GM21528 (cell line): ENCODE measurements at regions not wholly inside any gene's neighbourhood (a gene's known extent, or its start where the extent isn't known, plus 50 kb on each side); places are given as distances from the start of the nearest gene placed in this dataset.

Experiments used
- ATAC-seq: cut with Tn5 transposase; IDR thresholded peaks from one replicate; pipeline ENCODE4 v1.9.1; 2021; ENCODE audit warnings: mild to moderate bottlenecking, moderate library complexity; ENCODE audit not compliant: unreplicated experiment, low FRiP score

GRCh38 chr3:43783987-43784639 lies 93.4 kb downstream of the ABHD5 start:
- ATAC-seq, result no peak

GRCh38 chr3:43784640-43785011 lies 93.9 kb downstream of the ABHD5 start:
- ATAC-seq, result no peak

GRCh38 chr3:43785551-43785950 lies 94.8 kb downstream of the ABHD5 start:
- no peak for ATAC-seq

GRCh38 chr3:43786102-43786501 lies 95.4 kb downstream of the ABHD5 start:
- no peak for ATAC-seq

GRCh38 chr3:43786526-43787305 lies 96.0 kb downstream of the ABHD5 start:
- no peak for ATAC-seq

GRCh38 chr3:43787330-43787729 lies 96.6 kb downstream of the ABHD5 start:
- no peak for ATAC-seq

GRCh38 chr3:43789028-43789427 lies 98.3 kb downstream of the ABHD5 start:
- no peak for ATAC-seq

GRCh38 chr3:43790060-43790459 lies 99.3 kb downstream of the ABHD5 start:
- no peak for ATAC-seq

GRCh38 chr3:43790476-43790875 lies 99.7 kb downstream of the ABHD5 start:
- no peak for ATAC-seq

GRCh38 chr3:43791246-43791645 lies 100.5 kb downstream of the ABHD5 start:
- ATAC-seq, result no peak

- ATAC-seq, result no peak
Measured at GRCh38 chr3:43792904-43793303, 102.2 kb downstream of the ABHD5 start.

- ATAC-seq, result no peak
Measured at GRCh38 chr3:43793648-43794372, 103.1 kb downstream of the ABHD5 start.

GRCh38 chr3:43794776-43795175 lies 104.0 kb downstream of the ABHD5 start:
- no peak for ATAC-seq

GRCh38 chr3:43795491-43795890 lies 104.8 kb downstream of the ABHD5 start:
- no peak for ATAC-seq

GRCh38 chr3:43796041-43796596 lies 105.4 kb downstream of the ABHD5 start:
- ATAC-seq, result no peak

- no peak for ATAC-seq
Measured at GRCh38 chr3:43797794-43798193, 107.1 kb downstream of the ABHD5 start.

GRCh38 chr3:43810797-43811196 lies 120.1 kb downstream of the ABHD5 start:
- no peak for ATAC-seq

- no peak for ATAC-seq
Measured at GRCh38 chr3:43814461-43814860, 123.7 kb downstream of the ABHD5 start.

GRCh38 chr3:43816372-43816771 lies 125.6 kb downstream of the ABHD5 start:
- ATAC-seq, result no peak

GRCh38 chr3:43817064-43817463 lies 126.3 kb downstream of the ABHD5 start:
- ATAC-seq, result no peak

GRCh38 chr3:43817825-43818224 lies 127.1 kb downstream of the ABHD5 start:
- ATAC-seq, result no peak
